Prostate gland (tissue), 2 donors: ENCODE measurements at regions not wholly inside any gene's neighbourhood (a gene's known extent, or its start where the extent isn't known, plus 50 kb on each side); places are given as distances from the start of the nearest gene placed in this dataset.

Source experiments
- POLR2AphosphoS5 ChIP-seq: sonication (generic); formaldehyde crosslinking; IDR thresholded peaks from one replicate; pipeline ENCODE4 v1.6.1; 2017; ENCODE audit warnings: antibody characterized with exemption
- TF ChIP-seq, protein P1 (sequence below), 4 experiments: fragments of 200-600 bp in 2 of 4; fragments of 450-650 bp in 2 of 4; sonication (generic) in 2 of 4; IDR thresholded peaks; 1 replicate in 3 of 4; 2 replicates in 1 of 4; pipeline ENCODE4 v1.5.1; 2016 to 2019; ENCODE audit warnings: antibody characterized with exemption in 4 of 4, mild to moderate bottlenecking in 2 of 4, moderate library complexity in 2 of 4

- TF ChIP-seq, protein P1, sequence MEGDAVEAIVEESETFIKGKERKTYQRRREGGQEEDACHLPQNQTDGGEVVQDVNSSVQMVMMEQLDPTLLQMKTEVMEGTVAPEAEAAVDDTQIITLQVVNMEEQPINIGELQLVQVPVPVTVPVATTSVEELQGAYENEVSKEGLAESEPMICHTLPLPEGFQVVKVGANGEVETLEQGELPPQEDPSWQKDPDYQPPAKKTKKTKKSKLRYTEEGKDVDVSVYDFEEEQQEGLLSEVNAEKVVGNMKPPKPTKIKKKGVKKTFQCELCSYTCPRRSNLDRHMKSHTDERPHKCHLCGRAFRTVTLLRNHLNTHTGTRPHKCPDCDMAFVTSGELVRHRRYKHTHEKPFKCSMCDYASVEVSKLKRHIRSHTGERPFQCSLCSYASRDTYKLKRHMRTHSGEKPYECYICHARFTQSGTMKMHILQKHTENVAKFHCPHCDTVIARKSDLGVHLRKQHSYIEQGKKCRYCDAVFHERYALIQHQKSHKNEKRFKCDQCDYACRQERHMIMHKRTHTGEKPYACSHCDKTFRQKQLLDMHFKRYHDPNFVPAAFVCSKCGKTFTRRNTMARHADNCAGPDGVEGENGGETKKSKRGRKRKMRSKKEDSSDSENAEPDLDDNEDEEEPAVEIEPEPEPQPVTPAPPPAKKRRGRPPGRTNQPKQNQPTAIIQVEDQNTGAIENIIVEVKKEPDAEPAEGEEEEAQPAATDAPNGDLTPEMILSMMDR (IDR thresholded peaks at IDR 0.05): no peak
- TF ChIP-seq POLR2AphosphoS5: no peak
Measured at GRCh38 chr5:157934600-157934999, 75.7 kb upstream of the CLINT1 start.
